ENCODE measurements at regions not wholly inside any gene's neighbourhood (a gene's known extent, or its start where the extent isn't known, plus 50 kb on each side); places are given as distances from the start of the nearest gene placed in this dataset.

DNA sequence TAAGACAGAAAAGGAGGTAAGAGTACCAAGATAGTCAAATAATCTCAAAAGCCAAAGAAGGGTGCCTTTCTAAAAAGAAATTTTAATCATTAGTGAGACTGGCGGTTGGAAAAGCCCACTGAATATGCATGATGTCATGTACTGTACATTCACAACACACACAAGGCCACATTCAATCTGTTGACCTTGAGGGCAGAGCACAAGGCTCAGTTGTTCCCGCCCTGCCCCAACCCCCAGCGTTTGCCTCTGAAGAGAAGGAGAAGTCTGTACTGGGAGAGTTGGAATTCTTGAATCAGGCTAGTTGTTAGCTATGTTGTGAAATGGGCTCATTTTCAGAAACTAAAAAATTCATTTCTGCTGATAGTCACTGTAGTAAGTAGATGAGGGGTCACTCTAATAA lies 50.2 kb upstream of the NID2 start:
- Histone ChIP-seq H3K9me3 (ENCODE audit: low read length) (no peaks in the 10 kb centered on the region), H3K79me2 (ENCODE audit: insufficient read depth, low read length) (no peaks in the 10 kb centered on the region), H3F3A (ENCODE audit: insufficient read depth, low read length) (no peaks in the 10 kb centered on the region), H4K20me1 (ENCODE audit: insufficient read depth, low read length) (no peaks in the 10 kb centered on the region), H2AFZ (ENCODE audit: low read length) (no peak overlapping the region), H3K4me1 (ENCODE audit: insufficient read depth, low read length, severe bottlenecking) (no peaks in the 10 kb centered on the region), H3K27ac (ENCODE audit: low read depth, low read length, poor library complexity, severe bottlenecking) (no peak overlapping the region), H3K9ac (ENCODE audit: low read length) (no peak overlapping the region), H3K9me2 (ENCODE audit: low read depth, low read length) (no peaks in the 10 kb centered on the region), H3K4me3 (ENCODE audit: low read depth, low read length, poor library complexity, severe bottlenecking) (no peak overlapping the region), H3K27me3 (ENCODE audit: insufficient read depth, low read length) (no peaks in the 10 kb centered on the region), H3K4me2 (ENCODE audit: low read length) (no peak overlapping the region), H3K36me3 (ENCODE audit: insufficient read depth, low read length) (no peaks in the 10 kb centered on the region)
- TF ChIP-seq, protein P1, sequence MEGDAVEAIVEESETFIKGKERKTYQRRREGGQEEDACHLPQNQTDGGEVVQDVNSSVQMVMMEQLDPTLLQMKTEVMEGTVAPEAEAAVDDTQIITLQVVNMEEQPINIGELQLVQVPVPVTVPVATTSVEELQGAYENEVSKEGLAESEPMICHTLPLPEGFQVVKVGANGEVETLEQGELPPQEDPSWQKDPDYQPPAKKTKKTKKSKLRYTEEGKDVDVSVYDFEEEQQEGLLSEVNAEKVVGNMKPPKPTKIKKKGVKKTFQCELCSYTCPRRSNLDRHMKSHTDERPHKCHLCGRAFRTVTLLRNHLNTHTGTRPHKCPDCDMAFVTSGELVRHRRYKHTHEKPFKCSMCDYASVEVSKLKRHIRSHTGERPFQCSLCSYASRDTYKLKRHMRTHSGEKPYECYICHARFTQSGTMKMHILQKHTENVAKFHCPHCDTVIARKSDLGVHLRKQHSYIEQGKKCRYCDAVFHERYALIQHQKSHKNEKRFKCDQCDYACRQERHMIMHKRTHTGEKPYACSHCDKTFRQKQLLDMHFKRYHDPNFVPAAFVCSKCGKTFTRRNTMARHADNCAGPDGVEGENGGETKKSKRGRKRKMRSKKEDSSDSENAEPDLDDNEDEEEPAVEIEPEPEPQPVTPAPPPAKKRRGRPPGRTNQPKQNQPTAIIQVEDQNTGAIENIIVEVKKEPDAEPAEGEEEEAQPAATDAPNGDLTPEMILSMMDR (IDR thresholded peaks at IDR 0.05; ENCODE audit: low read length) = no peak
- TF ChIP-seq EZH2 (IDR thresholded peaks at IDR 0.05; ENCODE audit: borderline replicate concordance, low read length) = no peak

Measured in OCI-LY1 (cell line).